ENCODE measurements at regions not wholly inside any gene's neighbourhood (a gene's known extent, or its start where the extent isn't known, plus 50 kb on each side); places are given as distances from the start of the nearest gene placed in this dataset.
"Not testable (repeated sequence)": the region's sequence is repeated elsewhere in the genome, so short reads cannot be mapped to it uniquely, and the experiment has no call there.

GRCh38 chr16:63119905-63120304 lies 1083.7 kb upstream of the CDH8 start:
- not testable (repeated sequence) for H3K18ac ChIP-seq (ENCODE audit: low read length); H3K79me1 ChIP-seq (ENCODE audit: low read depth, low read length); DNase-seq (ENCODE audit: low spot score); H3K36me3 ChIP-seq (replicated peaks in 1 of 2; ENCODE audit: control insufficient read depth in 2 of 2, insufficient read depth in 2 of 2, low read length in 2 of 2); H2BK120ac ChIP-seq (ENCODE audit: low read depth, low read length); H3K14ac ChIP-seq (ENCODE audit: low read length); H2AK5ac ChIP-seq (ENCODE audit: low read depth, low read length); H2BK15ac ChIP-seq (ENCODE audit: low read length); H3K9ac ChIP-seq (ENCODE audit: low read depth, low read length, poor library complexity); H3K4me3 ChIP-seq (ENCODE audit: low read length in 2 of 2); H3K4me2 ChIP-seq (ENCODE audit: insufficient read depth, low read length, poor library complexity, severe bottlenecking); H4K8ac ChIP-seq (ENCODE audit: low read depth, low read length); H3K27me3 ChIP-seq (ENCODE audit: control insufficient read depth in 3 of 3, insufficient read depth in 3 of 3, low read depth in 1 of 3, low read length in 3 of 3); H3K9me3 ChIP-seq (replicated peaks in 1 of 2; ENCODE audit: control insufficient read depth in 2 of 2, insufficient read depth in 1 of 2, low read depth in 1 of 2, low read length in 2 of 2); H3K4me1 ChIP-seq (ENCODE audit: control insufficient read depth in 2 of 2, insufficient read depth in 1 of 2, low read depth in 1 of 2, low read length in 2 of 2); H2BK5ac ChIP-seq (ENCODE audit: low read length); H2BK12ac ChIP-seq (ENCODE audit: low read length); H3K4ac ChIP-seq (ENCODE audit: low read length); H2AFZ ChIP-seq (ENCODE audit: low read length); H4K91ac ChIP-seq (ENCODE audit: low read depth, low read length, poor library complexity); H3K23ac ChIP-seq (ENCODE audit: low read depth, low read length, poor library complexity); H3K27ac ChIP-seq (replicated peaks; ENCODE audit: low read length)
- no CpG with 5 or more reads among the region's 23 CpGs for WGBS, 2 donors (ENCODE audit: extremely low coverage in 2 of 2, insufficient read length in 2 of 2, insufficient replicate concordance in 1 of 2)

- no peaks in the 10 kb centered on the region for H3K9me3 ChIP-seq (replicated peaks in 1 of 2; ENCODE audit: control insufficient read depth in 2 of 2, insufficient read depth in 1 of 2, low read depth in 1 of 2, low read length in 2 of 2)
- H3K27ac ChIP-seq (replicated peaks; ENCODE audit: low read length), result no peak overlapping the region
- H2AK5ac ChIP-seq (ENCODE audit: low read depth, low read length), result no peak overlapping the region
- no peak overlapping the region for H4K91ac ChIP-seq (ENCODE audit: low read depth, low read length, poor library complexity)
- no peak overlapping the region for H4K8ac ChIP-seq (ENCODE audit: low read depth, low read length)
- no peak overlapping the region for H3K9ac ChIP-seq (ENCODE audit: low read depth, low read length, poor library complexity)
- peak overlapping the region; percentile 42 for H2AFZ ChIP-seq (ENCODE audit: low read length)
- no peak overlapping the region for H3K18ac ChIP-seq (ENCODE audit: low read length)
- no peaks in the 10 kb centered on the region for H3K79me1 ChIP-seq (ENCODE audit: low read depth, low read length)
- H3K4me3 ChIP-seq (ENCODE audit: low read length in 2 of 2), result no peak overlapping the region
- H2BK12ac ChIP-seq (ENCODE audit: low read length), result no peak overlapping the region
- no peak overlapping the region for H3K23ac ChIP-seq (ENCODE audit: low read depth, low read length, poor library complexity)
- H3K14ac ChIP-seq (ENCODE audit: low read length), result no peak overlapping the region
- no peak for DNase-seq (ENCODE audit: low spot score)
- no peak overlapping the region for H2BK15ac ChIP-seq (ENCODE audit: low read length)
- no peak overlapping the region for H2BK120ac ChIP-seq (ENCODE audit: low read depth, low read length)
- no peaks in the 10 kb centered on the region for H3K36me3 ChIP-seq (replicated peaks in 1 of 2; ENCODE audit: control insufficient read depth in 2 of 2, insufficient read depth in 2 of 2, low read length in 2 of 2)
- no peak overlapping the region for H2BK5ac ChIP-seq (ENCODE audit: low read length)
- no peaks in the 10 kb centered on the region for H3K27me3 ChIP-seq (ENCODE audit: control insufficient read depth in 3 of 3, insufficient read depth in 3 of 3, low read depth in 1 of 3, low read length in 3 of 3)
- no peak overlapping the region for H3K4me2 ChIP-seq (ENCODE audit: insufficient read depth, low read length, poor library complexity, severe bottlenecking)
- H3K4me1 ChIP-seq (ENCODE audit: control insufficient read depth in 2 of 2, insufficient read depth in 1 of 2, low read depth in 1 of 2, low read length in 2 of 2), result no peaks in the 10 kb centered on the region
- WGBS, 2 donors (ENCODE audit: extremely low coverage in 2 of 2, insufficient read length in 2 of 2, insufficient replicate concordance in 1 of 2), result no CpG with 5 or more reads among the region's 2 CpGs
- H3K4ac ChIP-seq (ENCODE audit: low read length), result no peak overlapping the region
Observed at GRCh38 chr16:63100082-63100481, 1063.8 kb upstream of the CDH8 start.

- Histone ChIP-seq H2AK5ac (ENCODE audit: low read depth, low read length) (no peak overlapping the region), H3K4me1 (ENCODE audit: control insufficient read depth in 2 of 2, insufficient read depth in 1 of 2, low read depth in 1 of 2, low read length in 2 of 2) (no peaks in the 10 kb centered on the region), H3K9me3 (replicated peaks in 1 of 2; ENCODE audit: control insufficient read depth in 2 of 2, insufficient read depth in 1 of 2, low read depth in 1 of 2, low read length in 2 of 2) (no peaks in the 10 kb centered on the region), H3K27me3 (ENCODE audit: control insufficient read depth in 3 of 3, insufficient read depth in 3 of 3, low read depth in 1 of 3, low read length in 3 of 3) (no peaks in the 10 kb centered on the region), H2AFZ (ENCODE audit: low read length) (no peak overlapping the region), H3K18ac (ENCODE audit: low read length) (no peak overlapping the region), H4K91ac (ENCODE audit: low read depth, low read length, poor library complexity) (no peak overlapping the region), H3K4ac (ENCODE audit: low read length) (no peak overlapping the region), H3K14ac (ENCODE audit: low read length) (no peak overlapping the region), H3K4me3 (ENCODE audit: low read length in 2 of 2) (no peak overlapping the region), H3K27ac (replicated peaks; ENCODE audit: low read length) (no peak overlapping the region), H2BK12ac (ENCODE audit: low read length) (no peak overlapping the region), H3K23ac (ENCODE audit: low read depth, low read length, poor library complexity) (no peak overlapping the region), H4K8ac (ENCODE audit: low read depth, low read length) (no peak overlapping the region), H3K36me3 (replicated peaks in 1 of 2; ENCODE audit: control insufficient read depth in 2 of 2, insufficient read depth in 2 of 2, low read length in 2 of 2) (no peaks in the 10 kb centered on the region), H2BK15ac (ENCODE audit: low read length) (no peak overlapping the region), H2BK5ac (ENCODE audit: low read length) (no peak overlapping the region), H3K4me2 (ENCODE audit: insufficient read depth, low read length, poor library complexity, severe bottlenecking) (no peak overlapping the region), H2BK120ac (ENCODE audit: low read depth, low read length) (no peak overlapping the region), H3K9ac (ENCODE audit: low read depth, low read length, poor library complexity) (no peak overlapping the region), H3K79me1 (ENCODE audit: low read depth, low read length) (no peaks in the 10 kb centered on the region)
- DNase-seq (ENCODE audit: low spot score), result no peak
- no CpG with 5 or more reads among the region's 5 CpGs for WGBS, 2 donors (ENCODE audit: extremely low coverage in 2 of 2, insufficient read length in 2 of 2, insufficient replicate concordance in 1 of 2)
Observed at GRCh38 chr16:63096857-63097256, 1060.6 kb upstream of the CDH8 start.

DNA sequence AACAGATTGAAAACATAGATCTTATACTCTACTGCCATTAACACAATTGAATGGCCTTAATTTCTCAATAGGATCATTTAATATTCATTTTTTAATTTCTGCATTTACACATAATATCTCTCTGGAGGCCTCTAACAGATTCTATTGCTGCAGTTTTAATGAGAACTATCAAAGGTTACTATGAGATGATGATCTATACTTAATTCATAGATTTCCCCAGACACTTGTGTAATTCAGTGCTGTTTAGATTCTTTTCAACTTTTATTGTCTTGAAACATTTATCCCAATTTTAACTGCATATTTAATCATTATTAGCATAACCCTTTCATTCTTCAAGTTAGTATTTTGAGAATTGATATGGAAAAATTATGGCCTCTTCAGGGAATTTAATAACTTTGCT lies 1056.5 kb upstream of the CDH8 start:
- H2BK5ac ChIP-seq (ENCODE audit: low read length), result no peak overlapping the region
- no peak overlapping the region for H3K23ac ChIP-seq (ENCODE audit: low read depth, low read length, poor library complexity)
- no peaks in the 10 kb centered on the region for H3K9me3 ChIP-seq (replicated peaks in 1 of 2; ENCODE audit: control insufficient read depth in 2 of 2, insufficient read depth in 1 of 2, low read depth in 1 of 2, low read length in 2 of 2)
- H2AK5ac ChIP-seq (ENCODE audit: low read depth, low read length), result no peak overlapping the region
- no peak overlapping the region for H2AFZ ChIP-seq (ENCODE audit: low read length)
- no peak for DNase-seq (ENCODE audit: low spot score)
- no peak overlapping the region for H3K14ac ChIP-seq (ENCODE audit: low read length)
- H4K91ac ChIP-seq (ENCODE audit: low read depth, low read length, poor library complexity), result no peak overlapping the region
- no peak overlapping the region for H3K18ac ChIP-seq (ENCODE audit: low read length)
- H3K4me3 ChIP-seq (ENCODE audit: low read length in 2 of 2), result no peak overlapping the region
- H2BK120ac ChIP-seq (ENCODE audit: low read depth, low read length), result no peak overlapping the region
- no peak overlapping the region for H3K4ac ChIP-seq (ENCODE audit: low read length)
- H3K36me3 ChIP-seq (replicated peaks in 1 of 2; ENCODE audit: control insufficient read depth in 2 of 2, insufficient read depth in 2 of 2, low read length in 2 of 2), result no peaks in the 10 kb centered on the region
- H2BK12ac ChIP-seq (ENCODE audit: low read length), result no peak overlapping the region
- no peak overlapping the region for H2BK15ac ChIP-seq (ENCODE audit: low read length)
- H4K8ac ChIP-seq (ENCODE audit: low read depth, low read length), result no peak overlapping the region
- no peak overlapping the region for H3K9ac ChIP-seq (ENCODE audit: low read depth, low read length, poor library complexity)
- no peaks in the 10 kb centered on the region for H3K79me1 ChIP-seq (ENCODE audit: low read depth, low read length)
- no peaks in the 10 kb centered on the region for H3K4me1 ChIP-seq (ENCODE audit: control insufficient read depth in 2 of 2, insufficient read depth in 1 of 2, low read depth in 1 of 2, low read length in 2 of 2)
- no peak overlapping the region for H3K4me2 ChIP-seq (ENCODE audit: insufficient read depth, low read length, poor library complexity, severe bottlenecking)
- H3K27me3 ChIP-seq (ENCODE audit: control insufficient read depth in 3 of 3, insufficient read depth in 3 of 3, low read depth in 1 of 3, low read length in 3 of 3), result no peaks in the 10 kb centered on the region
- no peak overlapping the region for H3K27ac ChIP-seq (replicated peaks; ENCODE audit: low read length)
